Mammary epithelial cell (primary cell): ENCODE measurements at regions not wholly inside any gene's neighbourhood (a gene's known extent, or its start where the extent isn't known, plus 50 kb on each side); places are given as distances from the start of the nearest gene placed in this dataset.

ENCODE experiments used
- EZH2 ChIP-seq: IDR thresholded peaks from 2 replicates; pipeline ENCODE4 v1.6.1; 2012; ENCODE audit warnings: low read length, inconsistent platforms, borderline replicate concordance
- TF ChIP-seq, protein P1 (sequence below), 2 donors: IDR thresholded peaks in 1 of 2; conservative IDR thresholded peaks in 1 of 2; 2 replicates each; pipeline ENCODE4 v1.5.1; 2011 to 2012; ENCODE audit warnings: inconsistent platforms in 2 of 2, low read length in 2 of 2, mild to moderate bottlenecking in 2 of 2, control low read depth in 1 of 2, low read depth in 1 of 2; ENCODE audit not compliant: insufficient read depth in 1 of 2; ENCODE audit errors: extremely low read depth in 1 of 2

GRCh38 chr3:124565551-124565950 is 164.7 kb upstream of the UMPS start:
- TF ChIP-seq, protein P1, sequence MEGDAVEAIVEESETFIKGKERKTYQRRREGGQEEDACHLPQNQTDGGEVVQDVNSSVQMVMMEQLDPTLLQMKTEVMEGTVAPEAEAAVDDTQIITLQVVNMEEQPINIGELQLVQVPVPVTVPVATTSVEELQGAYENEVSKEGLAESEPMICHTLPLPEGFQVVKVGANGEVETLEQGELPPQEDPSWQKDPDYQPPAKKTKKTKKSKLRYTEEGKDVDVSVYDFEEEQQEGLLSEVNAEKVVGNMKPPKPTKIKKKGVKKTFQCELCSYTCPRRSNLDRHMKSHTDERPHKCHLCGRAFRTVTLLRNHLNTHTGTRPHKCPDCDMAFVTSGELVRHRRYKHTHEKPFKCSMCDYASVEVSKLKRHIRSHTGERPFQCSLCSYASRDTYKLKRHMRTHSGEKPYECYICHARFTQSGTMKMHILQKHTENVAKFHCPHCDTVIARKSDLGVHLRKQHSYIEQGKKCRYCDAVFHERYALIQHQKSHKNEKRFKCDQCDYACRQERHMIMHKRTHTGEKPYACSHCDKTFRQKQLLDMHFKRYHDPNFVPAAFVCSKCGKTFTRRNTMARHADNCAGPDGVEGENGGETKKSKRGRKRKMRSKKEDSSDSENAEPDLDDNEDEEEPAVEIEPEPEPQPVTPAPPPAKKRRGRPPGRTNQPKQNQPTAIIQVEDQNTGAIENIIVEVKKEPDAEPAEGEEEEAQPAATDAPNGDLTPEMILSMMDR (conservative IDR thresholded peaks at IDR 0.05 in 1 of 2, IDR thresholded peaks at IDR 0.05 in 1 of 2; ENCODE audit: extremely low read depth in 1 of 2, insufficient read depth in 1 of 2, low read depth in 1 of 2, low read length in 2 of 2): no peak
- TF ChIP-seq EZH2: no peak
